ENCODE measurements at regions not wholly inside any gene's neighbourhood (a gene's known extent, or its start where the extent isn't known, plus 50 kb on each side); places are given as distances from the start of the nearest gene placed in this dataset.

- intact Hi-C loops (cut with DNase I), result no loop called here
- Histone ChIP-seq H3K36me3 (no peaks in the 10 kb centered on the region), H3K27ac (no peak overlapping the region), H3K27me3 (ENCODE audit: low read depth) (no peaks in the 10 kb centered on the region), H3K4me3 (no peak overlapping the region), H3K9me3 (no peaks in the 10 kb centered on the region), H3K4me1 (no peaks in the 10 kb centered on the region)
- ATAC-seq (no peak), DNase-seq (no peak)
- no peak for TF ChIP-seq CTCF (IDR thresholded peaks at IDR 0.05)
Measured at GRCh38 chr3:88452228-88452627, 302.5 kb downstream of the C3orf38 start.

GRCh38 chr3:88460369-88460768, 310.6 kb downstream of the C3orf38 start:
- H3K36me3 ChIP-seq, result no peaks in the 10 kb centered on the region
- no peak overlapping the region for H3K4me3 ChIP-seq
- H3K4me1 ChIP-seq, result no peaks in the 10 kb centered on the region
- no peak for DNase-seq
- no peak for TF ChIP-seq CTCF (IDR thresholded peaks at IDR 0.05)
- ATAC-seq, result no peak
- no peaks in the 10 kb centered on the region for H3K9me3 ChIP-seq
- intact Hi-C loops (cut with DNase I), result no loop called here
- no peak overlapping the region for H3K27ac ChIP-seq
- H3K27me3 ChIP-seq (ENCODE audit: low read depth), result no peaks in the 10 kb centered on the region

- intact Hi-C loops (cut with DNase I), result no loop called here
Measured at GRCh38 chr3:88462230-88462629, 312.5 kb downstream of the C3orf38 start.

GRCh38 chr3:88467191-88467590, 317.4 kb downstream of the C3orf38 start:
- no peak for ATAC-seq
- intact Hi-C loops (cut with DNase I), result no loop called here
- no peak for DNase-seq
- H3K36me3 ChIP-seq, result no peaks in the 10 kb centered on the region
- no peaks in the 10 kb centered on the region for H3K27me3 ChIP-seq (ENCODE audit: low read depth)
- no peaks in the 10 kb centered on the region for H3K9me3 ChIP-seq
- no peak overlapping the region for H3K27ac ChIP-seq
- TF ChIP-seq CTCF (IDR thresholded peaks at IDR 0.05), result no peak
- H3K4me3 ChIP-seq, result no peak overlapping the region
- H3K4me1 ChIP-seq, result no peaks in the 10 kb centered on the region

More at GRCh38 chr3:88462230-88462629, 312.5 kb downstream of the C3orf38 start:
- Histone ChIP-seq H3K36me3 (no peaks in the 10 kb centered on the region), H3K4me3 (no peak overlapping the region), H3K27ac (no peak overlapping the region), H3K4me1 (no peaks in the 10 kb centered on the region), H3K27me3 (ENCODE audit: low read depth) (no peaks in the 10 kb centered on the region), H3K9me3 (no peaks in the 10 kb centered on the region)
- TF ChIP-seq CTCF (IDR thresholded peaks at IDR 0.05), result no peak
- ATAC-seq, result no peak
- DNase-seq, result no peak

- Histone ChIP-seq H3K27me3 (ENCODE audit: low read depth) (no peaks in the 10 kb centered on the region), H3K9me3 (no peaks in the 10 kb centered on the region), H3K36me3 (no peaks in the 10 kb centered on the region), H3K27ac (no peak overlapping the region), H3K4me3 (no peak overlapping the region), H3K4me1 (no peaks in the 10 kb centered on the region)
- DNase-seq, result no peak
- no peak for ATAC-seq
- no peak for TF ChIP-seq CTCF (IDR thresholded peaks at IDR 0.05)
- intact Hi-C loops (cut with DNase I), result no loop called here
Measured at GRCh38 chr3:88469216-88469615, 319.5 kb downstream of the C3orf38 start.

DNA sequence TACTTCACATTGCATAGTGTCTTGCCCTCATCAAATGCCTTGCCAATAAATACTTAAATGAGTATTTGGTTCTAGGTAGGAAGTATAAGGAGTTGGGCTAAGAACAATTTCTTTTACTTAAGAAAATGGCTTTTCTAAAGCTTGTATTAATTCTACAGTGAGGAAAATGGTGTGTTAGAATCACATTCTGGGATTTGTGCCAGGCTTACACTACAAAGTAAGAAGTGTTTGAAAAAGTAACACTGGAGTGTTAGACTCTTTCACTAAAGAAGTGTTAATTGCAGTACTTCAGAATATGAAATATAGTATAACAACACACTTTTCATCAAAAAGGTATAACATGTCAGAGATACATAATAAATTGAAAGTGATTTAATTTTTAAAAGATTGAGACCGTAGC, 328.7 kb downstream of the C3orf38 start:
- intact Hi-C loops (cut with DNase I), result no loop called here
- no peak overlapping the region for H3K4me3 ChIP-seq
- H3K9me3 ChIP-seq, result no peaks in the 10 kb centered on the region
- no peaks in the 10 kb centered on the region for H3K36me3 ChIP-seq
- H3K27ac ChIP-seq, result no peak overlapping the region
- ATAC-seq, result no peak
- TF ChIP-seq CTCF (IDR thresholded peaks at IDR 0.05), result no peak
- no peaks in the 10 kb centered on the region for H3K27me3 ChIP-seq (ENCODE audit: low read depth)
- no peaks in the 10 kb centered on the region for H3K4me1 ChIP-seq
- DNase-seq, result no peak

Data from lower lobe of right lung (tissue), 2 donors.